Common myeloid progenitor, CD34-positive (primary cell): ENCODE measurements at regions not wholly inside any gene's neighbourhood (a gene's known extent, or its start where the extent isn't known, plus 50 kb on each side); places are given as distances from the start of the nearest gene placed in this dataset.
A peak's percentile ranks its signal among the peaks of the same experiment; 100 is the strongest.
"Not testable (repeated sequence)": the region's sequence is repeated elsewhere in the genome, so short reads cannot be mapped to it uniquely, and the experiment has no call there.

Source experiments
- CTCF ChIA-PET: fragments of 350-600 bp; sonication (Branson Sonifier 250); formaldehyde crosslinking; loops from one replicate; lab custom pipeline; 2021; ENCODE audit warnings: antibody characterized with exemption; lab: Charles Lee
- POLR2A ChIA-PET: fragments of 350-600 bp; sonication (Branson Sonifier 250); formaldehyde crosslinking; loops from one replicate; lab custom pipeline; 2021; ENCODE audit warnings: antibody characterized with exemption; lab: Charles Lee
- DNase-seq, 3 donors: peaks; one replicate each; pipeline versions ENCODE4 v3.0.0 to v3.0.0-alpha.2; 2013
- H3K27ac ChIP-seq, 2 experiments: 1 replicate in 1 of 2; 2 replicates in 1 of 2; pipeline ENCODE4 v1.7.0; 2013; ENCODE audit warnings: inconsistent platforms in 2 of 2, low read length in 2 of 2, mild to moderate bottlenecking in 2 of 2, low read depth in 1 of 2, moderate library complexity in 1 of 2; ENCODE audit not compliant: severe bottlenecking in 2 of 2, insufficient read depth in 1 of 2, poor library complexity in 1 of 2
- H3K27me3 ChIP-seq, 5 experiments: replicated peaks in 2 of 5; 1 replicate in 3 of 5; 2 replicates in 2 of 5; pipeline versions ENCODE4 v1.6.1 to v1.7.0; 2013; ENCODE audit warnings: low read length in 4 of 5, mild to moderate bottlenecking in 2 of 5, moderate library complexity in 2 of 5, inconsistent platforms in 1 of 5; ENCODE audit not compliant: insufficient read depth in 5 of 5, control insufficient read depth in 4 of 5
- H3K36me3 ChIP-seq, 4 experiments: 1 replicate in 2 of 4; 2 replicates in 2 of 4; pipeline versions ENCODE4 v1.6.1 to v1.7.0; 2013; ENCODE audit warnings: low read length in 3 of 4, control low read depth in 1 of 4, mild to moderate bottlenecking in 1 of 4; ENCODE audit not compliant: control insufficient read depth in 4 of 4, insufficient read depth in 4 of 4
- H3K4me1 ChIP-seq, 4 experiments: 1 replicate in 3 of 4; 2 replicates in 1 of 4; pipeline versions ENCODE4 v1.6.1 to v1.7.1; 2013; ENCODE audit warnings: low read length in 3 of 4, mild to moderate bottlenecking in 3 of 4, control low read depth in 1 of 4, inconsistent platforms in 1 of 4, moderate library complexity in 1 of 4; ENCODE audit not compliant: control insufficient read depth in 4 of 4, insufficient read depth in 4 of 4; ENCODE audit errors: control extremely low read depth in 1 of 4
- H3K4me3 ChIP-seq, 7 experiments: 1 replicate in 4 of 7; 2 replicates in 3 of 7; pipeline versions ENCODE4 v1.5.1 to v1.7.0; 2013; ENCODE audit warnings: mild to moderate bottlenecking in 7 of 7, low read length in 6 of 7, moderate library complexity in 6 of 7, inconsistent platforms in 2 of 7, low read depth in 2 of 7, control low read depth in 1 of 7; ENCODE audit not compliant: insufficient read depth in 4 of 7, control insufficient read depth in 1 of 7; ENCODE audit errors: extremely low read depth in 1 of 7
- H3K9me3 ChIP-seq, 5 experiments: 1 replicate in 4 of 5; 2 replicates in 1 of 5; pipeline versions ENCODE4 v1.6.1 to v1.7.1; 2013; ENCODE audit warnings: low read length in 4 of 5, mild to moderate bottlenecking in 2 of 5, inconsistent platforms in 1 of 5, low read depth in 1 of 5, moderate library complexity in 1 of 5; ENCODE audit not compliant: control insufficient read depth in 4 of 5, insufficient read depth in 2 of 5; ENCODE audit errors: control extremely low read depth in 1 of 5
- WGBS: methylation state at CpG from one replicate; pipeline ENCODE4 v1.1.5; 2013; ENCODE audit not compliant: insufficient coverage; 5-methylcytosine and 5-hydroxymethylcytosine counted together

DNA sequence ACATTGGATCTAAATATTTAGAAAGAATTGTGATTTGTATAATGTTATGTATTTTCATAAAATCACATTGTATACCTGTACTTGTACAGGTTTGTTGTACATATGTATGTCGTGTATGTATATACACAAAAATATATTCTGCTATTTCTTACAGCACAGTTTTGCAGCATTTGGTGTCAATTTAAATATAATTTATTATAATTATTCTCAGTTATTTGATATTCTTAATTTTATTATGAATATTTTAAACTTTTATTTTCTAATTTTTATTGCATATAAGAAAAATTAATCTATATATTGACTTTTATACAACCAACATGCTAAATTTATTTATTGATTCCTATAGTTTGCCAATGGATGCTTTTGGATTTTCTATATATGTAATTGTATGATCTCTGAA lies 137.0 kb downstream of the GOLGA6L6 start:
- no CpG with 5 or more reads among the region's 1 CpG for WGBS
- H3K4me1 ChIP-seq, CTCF ChIA-PET: not testable (repeated sequence)

DNA sequence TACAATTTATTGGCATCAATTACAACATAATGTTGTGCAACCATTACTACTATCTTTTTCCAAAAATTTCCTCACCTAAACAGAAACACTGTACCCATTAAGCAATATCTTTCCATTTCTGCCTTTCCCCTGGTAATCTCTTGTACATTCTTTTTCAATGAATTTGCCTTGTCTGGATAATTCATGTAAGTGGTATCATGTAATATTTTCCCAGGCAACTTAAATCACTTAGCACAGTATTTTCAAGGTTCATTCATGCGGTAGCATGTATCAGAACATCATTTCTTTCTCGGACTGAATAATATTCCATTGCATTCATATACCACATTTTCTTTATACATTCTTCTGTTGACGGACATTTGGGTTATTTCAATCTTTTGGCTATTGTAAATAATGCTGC lies 139.0 kb downstream of the GOLGA6L6 start:
- CTCF ChIA-PET, H3K4me1 ChIP-seq, H3K27me3 ChIP-seq, H3K36me3 ChIP-seq, H3K27ac ChIP-seq, DNase-seq, POLR2A ChIA-PET, H3K4me3 ChIP-seq: not testable (repeated sequence)
- H3K9me3 ChIP-seq = peaks cover 0 to 25% (median 2%) of the 10 kb centered on the region in 5 experiments
- 100% methylated on average over 2 of the region's 3 CpGs for WGBS

More for the DNA sequence above, 137.0 kb downstream of the GOLGA6L6 start:
- H3K36me3 ChIP-seq, H3K27ac ChIP-seq, DNase-seq, POLR2A ChIA-PET, H3K27me3 ChIP-seq, H3K4me3 ChIP-seq: not testable (repeated sequence)
- H3K9me3 ChIP-seq = peaks cover 0 to 25% (median 2%) of the 10 kb centered on the region in 5 experiments

DNA sequence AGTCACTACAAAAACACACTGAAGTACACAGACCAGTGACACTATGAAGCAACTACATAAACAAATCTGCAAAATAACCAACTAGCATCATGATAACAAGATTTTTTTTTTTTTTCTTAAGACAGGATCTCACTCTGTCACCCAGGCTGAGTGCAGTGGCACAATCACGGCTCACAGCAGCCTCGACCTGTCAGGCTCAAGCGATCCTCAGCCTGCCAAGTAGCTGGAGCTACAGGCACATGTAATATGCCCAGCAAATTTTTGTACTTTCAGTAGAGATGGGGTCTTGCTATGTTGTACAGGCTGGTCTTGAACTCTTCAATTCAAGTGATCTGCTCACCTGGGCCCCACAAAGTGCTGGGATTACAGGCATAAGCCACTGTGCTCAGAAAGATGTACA lies 140.5 kb downstream of the GOLGA6L6 start:
- POLR2A ChIA-PET, H3K36me3 ChIP-seq, H3K27me3 ChIP-seq, H3K27ac ChIP-seq, H3K4me3 ChIP-seq, DNase-seq, H3K4me1 ChIP-seq: not testable (repeated sequence)
- CTCF ChIA-PET = interaction anchor here (0.7 to 1.1 kb wide), 3 partner anchors 43 to 1853 kb away, joined by 3 to 4 read pairs (median 3); no protein-coding TSS in a partner anchor
- H3K9me3 ChIP-seq = peaks cover 0 to 23% (median 1%) of the 10 kb centered on the region in 5 experiments
- WGBS = 89% methylated on average over 3 of the region's 3 CpGs

DNA sequence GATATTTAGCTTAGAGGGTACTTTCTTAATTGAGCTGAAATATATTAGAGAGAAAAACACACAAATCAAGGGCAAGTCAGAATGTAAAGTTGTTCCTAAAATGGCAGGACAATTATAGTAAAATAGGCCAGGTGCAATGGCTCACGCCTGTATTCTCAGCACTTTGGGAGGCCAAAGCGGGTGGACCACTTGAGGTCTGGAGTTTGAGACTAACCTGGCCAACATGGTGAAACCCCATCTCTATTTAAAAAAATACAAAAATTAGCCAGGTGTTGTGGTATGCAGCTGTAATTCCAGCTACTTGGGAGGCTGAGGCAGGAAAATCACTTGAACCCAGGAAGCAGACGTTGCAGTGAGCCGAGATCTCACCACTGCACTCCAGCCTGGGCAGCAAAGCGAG lies 142.9 kb downstream of the GOLGA6L6 start:
- H3K9me3 ChIP-seq = peaks cover 0 to 15% (median 0%) of the 10 kb centered on the region in 5 experiments
- POLR2A ChIA-PET, CTCF ChIA-PET: not testable (repeated sequence)

DNA sequence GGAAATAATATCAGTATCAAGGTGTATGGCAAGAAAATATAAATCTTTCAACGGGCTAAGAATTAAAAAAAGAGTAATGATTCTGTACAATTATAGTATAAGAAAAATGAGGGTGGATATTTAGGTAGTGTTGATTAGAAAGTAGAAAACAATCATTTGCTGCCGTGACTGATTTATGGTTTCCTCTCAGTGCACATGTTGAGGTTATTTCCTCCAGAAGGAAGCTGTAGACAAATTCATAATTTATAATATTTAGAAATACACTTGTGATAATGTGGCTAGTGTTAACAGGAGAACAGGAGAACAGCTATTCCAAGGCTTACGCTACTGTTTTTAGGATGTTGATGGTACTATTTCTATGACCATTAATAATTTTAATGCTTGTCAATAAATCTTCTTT lies 153.4 kb downstream of the GOLGA6L6 start:
- H3K36me3 ChIP-seq, H3K4me3 ChIP-seq, H3K27ac ChIP-seq, H3K27me3 ChIP-seq, POLR2A ChIA-PET, H3K4me1 ChIP-seq: not testable (repeated sequence)
- DNase-seq = peak; percentile 76 to 94 (median 89)
- H3K9me3 ChIP-seq = peaks cover 3 to 54% (median 5%) of the 10 kb centered on the region in 5 experiments
- CTCF ChIA-PET = interaction anchor here (0.8 kb wide), 1 partner anchor 17 kb away, joined by 3 read pairs; no protein-coding TSS in a partner anchor
- WGBS = no CpG with 5 or more reads among the region's 3 CpGs

More for the DNA sequence above, 142.9 kb downstream of the GOLGA6L6 start:
- H3K4me3 ChIP-seq, H3K36me3 ChIP-seq, H3K27me3 ChIP-seq, DNase-seq, H3K4me1 ChIP-seq, H3K27ac ChIP-seq: not testable (repeated sequence)
- WGBS = 100% methylated on average over 2 of the region's 5 CpGs

DNA sequence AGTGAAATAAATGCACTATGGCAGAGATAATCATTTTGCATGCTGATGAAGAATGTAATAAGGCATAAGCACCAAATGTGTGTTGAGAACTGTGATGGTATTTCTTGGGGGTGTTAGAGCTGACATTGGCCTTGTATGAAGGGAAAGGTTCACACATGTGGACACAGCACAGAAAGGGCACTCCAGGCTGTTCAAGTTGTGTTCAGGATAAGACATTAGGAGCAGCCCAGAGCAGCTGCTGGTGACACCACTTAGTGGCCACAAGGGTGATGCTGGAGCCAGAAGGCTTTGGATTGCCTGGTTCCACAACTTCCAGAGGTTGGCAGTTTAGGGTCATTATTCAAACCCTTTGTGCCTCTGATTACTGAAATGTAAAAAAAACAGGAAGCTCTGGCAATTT lies 155.4 kb downstream of the GOLGA6L6 start:
- Histone ChIP-seq H3K36me3 (no peaks in the 10 kb centered on the region), H3K27me3 (no peaks in the 10 kb centered on the region), H3K27ac (no peak overlapping the region), H3K9me3 (peaks cover 2 to 47% (median 5%) of the 10 kb centered on the region in 5 experiments), H3K4me3 (no peak overlapping the region), H3K4me1 (peaks cover 0 to 5% (median 0%) of the 10 kb centered on the region in 4 experiments)
- CTCF ChIA-PET = no interaction called here
- POLR2A ChIA-PET = no interaction called here
- peak in 2 of 3 donors; percentile 23 to 28 for DNase-seq

DNA sequence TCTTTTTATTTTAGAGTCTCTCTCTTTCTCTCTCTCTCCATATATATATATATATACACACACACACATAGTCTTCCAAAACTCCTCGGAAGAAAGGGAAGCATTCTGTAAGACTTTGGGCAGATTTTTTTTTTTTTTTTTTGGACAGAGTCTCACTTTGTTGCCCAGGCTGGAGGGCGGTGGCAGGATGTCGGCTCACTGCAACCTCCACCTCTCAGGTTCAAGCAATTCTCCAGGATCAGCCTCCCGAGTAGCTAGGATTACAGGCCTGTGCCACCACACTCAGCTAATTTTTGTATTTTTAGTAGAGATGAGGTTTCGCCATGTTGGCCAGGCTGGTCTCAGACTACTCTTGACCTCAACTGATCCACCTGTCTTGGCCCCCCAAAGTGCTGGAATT lies 161.4 kb downstream of the GOLGA6L6 start:
- H3K27me3 ChIP-seq, POLR2A ChIA-PET, H3K36me3 ChIP-seq, DNase-seq, H3K4me1 ChIP-seq, H3K4me3 ChIP-seq, H3K27ac ChIP-seq: not testable (repeated sequence)
- CTCF ChIA-PET = interaction anchor here (0.7 kb wide), 1 partner anchor 30 kb away, joined by 3 read pairs; no protein-coding TSS in a partner anchor
- no CpG with 5 or more reads among the region's 5 CpGs for WGBS
- H3K9me3 ChIP-seq = peaks cover 0 to 11% (median 0%) of the 10 kb centered on the region in 5 experiments
